GM18868 (cell line): ENCODE measurements at regions not wholly inside any gene's neighbourhood (a gene's known extent, or its start where the extent isn't known, plus 50 kb on each side); places are given as distances from the start of the nearest gene placed in this dataset.
"Not testable (repeated sequence)": the region's sequence is repeated elsewhere in the genome, so short reads cannot be mapped to it uniquely, and the experiment has no call there.

Experiments
- ATAC-seq: cut with Tn5 transposase; IDR thresholded peaks from one replicate; pipeline ENCODE4 v1.9.1; 2021; ENCODE audit warnings: mild to moderate bottlenecking, moderate library complexity; ENCODE audit not compliant: unreplicated experiment

DNA sequence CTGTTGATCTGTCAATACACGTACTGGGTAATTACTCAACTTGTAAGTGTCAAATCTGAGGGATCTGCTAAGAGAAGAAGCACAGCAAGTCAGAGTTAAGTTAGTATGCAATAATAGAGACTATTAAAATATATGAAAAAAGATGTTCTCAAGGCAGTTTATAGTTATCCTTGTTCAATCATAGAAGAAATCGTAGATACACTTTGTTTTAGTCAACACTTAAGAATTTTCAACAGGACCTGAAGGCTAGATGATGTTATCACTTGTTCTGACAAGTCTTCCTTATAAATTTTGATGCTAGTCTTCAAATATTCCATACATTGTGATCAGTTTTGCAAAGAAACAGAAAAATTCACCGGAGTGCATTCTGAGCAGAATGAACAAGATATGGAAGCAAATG lies 91.1 kb upstream of the KCNQ5 start:
- ATAC-seq: no peak

DNA sequence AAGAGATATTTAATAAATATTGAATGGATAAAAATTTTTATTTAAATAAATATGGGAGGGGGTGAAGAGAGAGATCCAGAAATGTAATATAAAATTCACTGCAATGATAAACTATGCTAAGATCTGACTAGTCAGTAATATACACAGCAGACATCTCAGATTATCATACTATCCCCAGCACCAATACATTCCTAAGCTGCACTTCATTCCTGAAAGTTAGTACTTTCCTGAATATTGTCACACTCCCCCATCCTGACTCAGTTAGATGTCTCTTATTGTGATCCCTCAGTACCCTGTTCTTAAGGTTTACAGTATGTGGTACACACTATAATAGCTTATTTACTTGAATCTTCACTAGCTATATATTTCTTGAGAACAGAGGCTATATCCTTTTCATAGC lies 88.3 kb upstream of the KCNQ5 start:
- no peak for ATAC-seq

DNA sequence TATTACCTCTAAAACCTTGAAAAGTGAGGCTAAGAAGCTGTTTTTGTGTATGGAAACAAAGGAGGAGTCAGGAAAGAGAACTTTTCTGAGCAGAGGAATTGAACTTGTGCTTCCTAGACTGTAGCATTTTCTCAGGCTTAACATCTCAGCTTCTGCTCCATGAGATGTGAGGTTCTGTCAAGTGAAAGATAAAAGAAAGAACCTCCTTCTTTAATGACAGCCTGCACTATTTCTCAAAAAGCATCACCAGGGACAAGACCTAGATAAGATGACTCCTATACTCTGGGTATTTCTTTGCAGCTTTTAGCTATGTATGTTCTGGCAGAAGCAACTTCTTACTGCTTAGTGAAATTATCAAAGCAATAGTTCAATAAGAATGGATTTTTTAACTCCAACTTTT lies 87.6 kb upstream of the KCNQ5 start:
- no peak for ATAC-seq

DNA sequence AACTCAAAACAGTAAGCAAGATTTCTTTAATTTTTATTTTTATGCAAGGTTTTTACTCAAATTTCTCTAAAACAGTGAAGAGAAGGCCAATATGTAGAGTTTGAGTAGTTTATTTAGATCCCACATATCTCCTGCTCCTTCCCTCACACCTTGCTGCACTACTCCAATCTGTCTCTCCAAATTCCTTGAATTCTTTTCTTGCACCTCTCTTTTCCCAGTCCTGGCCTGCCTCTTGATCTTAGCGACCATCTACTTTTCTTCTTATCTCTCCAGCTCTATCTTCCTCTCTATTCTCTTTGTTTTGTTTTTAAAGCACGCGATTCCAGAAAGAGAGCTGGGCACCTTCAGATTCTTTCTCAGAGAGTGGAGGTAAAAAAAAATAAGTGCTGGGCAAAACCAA lies 86.7 kb upstream of the KCNQ5 start:
- ATAC-seq: no peak

GRCh38 chr6:72547020-72547419 lies 74.8 kb upstream of the KCNQ5 start:
- ATAC-seq: no peak

DNA sequence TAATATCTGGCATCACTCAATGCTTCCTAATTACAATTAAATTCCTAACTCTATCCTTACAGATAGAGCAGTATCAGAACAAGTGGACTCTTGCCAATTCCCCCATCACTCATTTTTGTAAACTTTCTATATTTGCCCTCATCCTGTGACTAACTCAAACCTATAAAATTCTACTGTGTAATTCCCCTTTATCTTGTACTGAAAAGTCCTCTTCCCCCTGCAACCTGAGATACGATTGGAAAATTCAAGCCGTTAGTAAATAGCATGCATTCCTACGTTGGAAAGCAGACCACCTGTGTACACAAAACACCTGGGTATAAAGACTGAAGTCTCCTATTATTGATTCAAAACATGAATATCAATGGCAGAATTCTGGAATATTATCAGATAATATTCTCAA lies 70.4 kb upstream of the KCNQ5 start:
- ATAC-seq: no peak

DNA sequence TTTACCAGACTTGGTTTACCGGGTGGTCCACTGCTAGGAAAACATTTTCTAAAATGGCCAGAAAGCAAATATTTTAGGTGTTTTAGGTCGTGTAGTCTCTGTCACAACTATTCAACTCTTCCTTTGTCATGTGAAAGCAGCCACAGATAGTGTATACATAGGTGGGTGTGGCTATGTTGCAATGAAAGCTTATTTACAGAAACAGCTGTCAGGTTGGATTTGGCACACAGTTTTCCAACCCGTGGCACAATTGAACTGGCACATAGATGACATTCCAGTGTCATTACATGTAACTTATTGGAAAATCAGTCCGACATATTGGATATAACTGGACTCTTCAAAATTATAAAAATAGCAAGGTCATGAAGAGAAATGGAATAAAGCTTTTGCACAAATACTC lies 68.9 kb upstream of the KCNQ5 start:
- ATAC-seq: no peak

GRCh38 chr6:72553531-72554511 lies 68.0 kb upstream of the KCNQ5 start:
- ATAC-seq: no peak

DNA sequence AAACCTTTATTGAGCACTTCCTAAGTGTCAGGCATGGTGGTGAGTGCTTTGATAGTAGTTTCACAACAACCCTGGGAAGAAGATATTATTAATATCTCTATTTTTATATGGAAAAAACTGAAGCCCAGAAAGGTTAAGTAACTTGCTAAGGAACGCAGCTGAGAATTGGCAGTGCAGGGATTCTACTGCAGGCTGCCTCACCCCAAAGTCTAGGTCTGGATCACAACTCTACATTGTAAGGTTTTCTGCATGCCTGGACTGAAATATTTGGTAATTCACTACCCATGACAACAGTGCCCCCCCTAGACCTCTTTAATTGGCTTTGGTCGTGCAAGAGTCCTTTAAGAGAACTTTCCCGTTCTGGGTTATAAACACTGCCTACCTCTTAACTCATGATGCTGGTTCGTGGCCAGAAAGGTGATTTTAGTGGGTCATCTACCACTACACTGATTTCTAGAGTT lies 67.1 kb upstream of the KCNQ5 start:
- no peak for ATAC-seq

GRCh38 chr6:72559067-72559466 lies 62.8 kb upstream of the KCNQ5 start:
- ATAC-seq: no peak

DNA sequence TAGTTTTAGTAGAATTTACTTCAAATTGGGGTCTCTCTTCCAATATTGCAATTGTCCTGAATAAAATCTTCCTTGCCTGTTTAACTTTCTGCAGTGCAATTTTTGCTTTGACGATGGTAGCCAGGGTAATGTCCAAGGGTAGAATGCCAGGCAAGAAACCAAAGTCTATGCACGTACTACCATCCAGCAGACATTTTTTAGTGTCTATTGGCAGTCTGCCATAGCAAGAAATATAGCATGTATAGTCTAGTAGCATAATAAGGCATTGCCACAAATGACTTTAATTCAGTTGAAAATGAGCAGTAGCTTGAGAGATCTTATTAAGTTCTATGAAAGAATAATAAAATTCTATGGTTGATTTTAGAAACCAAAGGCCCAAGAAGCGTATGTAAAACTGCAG lies 62.3 kb upstream of the KCNQ5 start:
- ATAC-seq: no peak

GRCh38 chr6:72560721-72561593 lies 60.9 kb upstream of the KCNQ5 start:
- no peak for ATAC-seq

- no peak for ATAC-seq
These were observed 60.2 kb upstream of the KCNQ5 start for GRCh38 chr6:72561629-72562028.

DNA sequence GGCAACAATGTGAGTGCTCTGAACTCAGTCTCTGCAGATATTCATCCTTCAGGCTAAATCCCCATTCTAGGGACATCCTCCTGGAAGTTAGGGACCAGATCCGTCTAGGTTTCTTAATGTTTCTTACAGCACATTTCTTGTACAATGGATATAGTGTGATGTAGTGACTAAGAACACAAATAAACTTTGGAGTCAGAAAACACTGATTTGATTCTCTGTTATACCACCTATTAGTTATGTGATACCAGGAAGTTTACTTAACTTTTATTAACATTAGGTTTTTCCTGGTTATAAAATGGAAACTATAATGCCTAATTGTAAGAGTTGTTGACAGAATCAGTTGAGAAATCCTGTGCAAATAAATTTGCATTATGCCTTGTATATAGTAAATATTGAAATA lies 57.6 kb upstream of the KCNQ5 start:
- ATAC-seq: no peak

DNA sequence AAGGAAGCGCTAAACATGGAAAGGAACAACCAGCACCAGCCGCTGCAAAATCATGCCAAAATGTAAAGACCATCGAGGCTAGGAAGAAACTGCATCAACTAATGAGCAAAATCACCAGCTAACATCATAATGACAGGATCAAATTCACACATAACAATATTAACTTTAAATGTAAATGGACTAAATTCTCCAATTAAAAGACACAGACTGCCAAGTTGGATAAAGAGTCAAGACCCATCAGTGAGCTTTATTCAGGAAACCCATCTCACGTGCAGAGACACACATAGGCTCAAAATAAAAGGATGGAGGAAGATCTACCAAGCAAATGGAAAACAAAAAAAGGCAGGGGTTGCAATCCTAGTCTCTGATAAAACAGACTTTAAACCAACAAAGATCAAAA lies 49.9 kb upstream of the KCNQ5 start:
- not testable (repeated sequence) for ATAC-seq
